ENCODE measurements at regions not wholly inside any gene's neighbourhood (a gene's known extent, or its start where the extent isn't known, plus 50 kb on each side); places are given as distances from the start of the nearest gene placed in this dataset.

GRCh38 chr21:43317254-43317748, 109.6 kb downstream of the SIK1 start:
- no peak for DNase-seq
- H3K27me3 ChIP-seq = no peaks in the 10 kb centered on the region
- no peak overlapping the region for H3K27ac ChIP-seq
- WGBS, 2 donors = 94 to 97% methylated on average over 10 to 11 of the region's 11 CpGs
- TF ChIP-seq EP300 (IDR thresholded peaks at IDR 0.05) = no peak
- H3K4me1 ChIP-seq = peaks cover 0 to 8% (median 1%) of the 10 kb centered on the region in 4 donors
- peaks cover 0 to 7% (median 3%) of the 10 kb centered on the region in 4 donors for H3K9me3 ChIP-seq
- H3K36me3 ChIP-seq = no peaks in the 10 kb centered on the region
- no peak overlapping the region for H3K4me3 ChIP-seq
- ATAC-seq (ENCODE audit: low FRiP score in 2 of 2) = no peak

GRCh38 chr21:43316156-43316845, 110.6 kb downstream of the SIK1 start:
- H3K27ac ChIP-seq = no peak overlapping the region
- DNase-seq = peak in 1 of 2 donors; percentile 32
- peaks cover 0 to 7% (median 3%) of the 10 kb centered on the region in 4 donors for H3K9me3 ChIP-seq
- no peak for ATAC-seq (ENCODE audit: low FRiP score in 2 of 2)
- no peaks in the 10 kb centered on the region for H3K36me3 ChIP-seq
- no peaks in the 10 kb centered on the region for H3K27me3 ChIP-seq
- WGBS, 2 donors = 87 to 89% methylated on average over 15 to 19 of the region's 19 CpGs
- TF ChIP-seq CTCF (IDR thresholded peaks at IDR 0.05) = no peak
- TF ChIP-seq POLR2AphosphoS5 (IDR thresholded peaks at IDR 0.05) = no peak
- TF ChIP-seq EP300 (IDR thresholded peaks at IDR 0.05) = no peak
- TF ChIP-seq POLR2A (IDR thresholded peaks at IDR 0.05) = no peak
- no peak overlapping the region for H3K4me3 ChIP-seq
- peaks cover 0 to 9% (median 4%) of the 10 kb centered on the region in 4 donors for H3K4me1 ChIP-seq

- Histone ChIP-seq H3K27me3 (no peaks in the 10 kb centered on the region), H3K27ac (no peak overlapping the region), H3K4me3 (no peak overlapping the region), H3K36me3 (no peaks in the 10 kb centered on the region), H3K9me3 (peaks cover 0 to 7% (median 3%) of the 10 kb centered on the region in 4 donors), H3K4me1 (peaks cover 0 to 9% (median 4%) of the 10 kb centered on the region in 4 donors)
- TF ChIP-seq POLR2AphosphoS5 (IDR thresholded peaks at IDR 0.05) (no peak), EP300 (IDR thresholded peaks at IDR 0.05) (no peak), CTCF (IDR thresholded peaks at IDR 0.05) (peak in 1 of 6 experiments; percentile 7)
- DNase-seq = peak in 1 of 2 donors; percentile 62
- 64% methylated on average over 16 to 27 of the region's 27 CpGs for WGBS, 2 donors
- no peak for ATAC-seq (ENCODE audit: low FRiP score in 2 of 2)
These were observed 111.4 kb downstream of the SIK1 start for GRCh38 chr21:43315244-43316137.

- Histone ChIP-seq H3K9me3 (peaks cover 0 to 7% (median 3%) of the 10 kb centered on the region in 4 donors), H3K36me3 (no peaks in the 10 kb centered on the region), H3K27ac (no peak overlapping the region), H3K4me1 (peaks cover 0 to 9% (median 4%) of the 10 kb centered on the region in 4 donors), H3K4me3 (no peak overlapping the region), H3K27me3 (no peaks in the 10 kb centered on the region)
- no peak for TF ChIP-seq POLR2AphosphoS5 (IDR thresholded peaks at IDR 0.05)
- TF ChIP-seq EP300 (IDR thresholded peaks at IDR 0.05) = no peak
- no peak for TF ChIP-seq CTCF (IDR thresholded peaks at IDR 0.05)
- TF ChIP-seq POLR2A (IDR thresholded peaks at IDR 0.05) = no peak
- ATAC-seq (ENCODE audit: low FRiP score in 2 of 2) (no peak), DNase-seq (peak in 1 of 2 donors; percentile 66)
- 89 to 94% methylated on average over 7 to 9 of the region's 9 CpGs for WGBS, 2 donors
These were observed 113.0 kb downstream of the SIK1 start for GRCh38 chr21:43313939-43314405.
